ENCODE measurements at regions not wholly inside any gene's neighbourhood (a gene's known extent, or its start where the extent isn't known, plus 50 kb on each side); places are given as distances from the start of the nearest gene placed in this dataset.

GRCh38 chr15:23839893-23840474 is 152.9 kb upstream of the NDN start:
- H3K79me2 ChIP-seq (ENCODE audit: insufficient read depth, low read length) = no peaks in the 10 kb centered on the region
- no peaks in the 10 kb centered on the region for H3K36me3 ChIP-seq (ENCODE audit: insufficient read depth, low read length)
- DNase-seq (ENCODE audit: low read depth) = no peak
- FAIRE-seq = no peak
- H3K4me3 ChIP-seq (ENCODE audit: insufficient read depth, low read depth, low read length) = no peak overlapping the region
- H2AFZ ChIP-seq (ENCODE audit: low read depth, low read length) = no peak overlapping the region
- no peaks in the 10 kb centered on the region for H3K27me3 ChIP-seq (ENCODE audit: insufficient read depth, low read length)
- Mint-ChIP-seq H3K27me3 (ENCODE audit: low read depth, unreplicated experiment) (no peaks in the 10 kb centered on the region), H3K36me3 (ENCODE audit: low read depth, unreplicated experiment) (no peaks in the 10 kb centered on the region), H3K4me1 (ENCODE audit: low read depth, unreplicated experiment) (peaks cover 6% of the 10 kb centered on the region), H3K4me3 (ENCODE audit: unreplicated experiment) (no peak overlapping the region), H3K27ac (ENCODE audit: unreplicated experiment) (no peak overlapping the region), H3K9me3 (ENCODE audit: unreplicated experiment) (peaks cover 7% of the 10 kb centered on the region)
- H3K4me1 ChIP-seq (ENCODE audit: insufficient read depth, low read length) = no peaks in the 10 kb centered on the region
- H4K20me1 ChIP-seq (ENCODE audit: insufficient read depth, low read length) = no peaks in the 10 kb centered on the region
- H3K4me2 ChIP-seq (ENCODE audit: low read length) = no peak overlapping the region
- H3K9me3 ChIP-seq (ENCODE audit: insufficient read depth, low read depth, low read length) = no peaks in the 10 kb centered on the region
- H3K9ac ChIP-seq (ENCODE audit: low read length) = no peak overlapping the region
- no peak for TF ChIP-seq EZH2 (IDR thresholded peaks at IDR 0.05; ENCODE audit: insufficient read depth, low read length)
- TF ChIP-seq, protein P1, sequence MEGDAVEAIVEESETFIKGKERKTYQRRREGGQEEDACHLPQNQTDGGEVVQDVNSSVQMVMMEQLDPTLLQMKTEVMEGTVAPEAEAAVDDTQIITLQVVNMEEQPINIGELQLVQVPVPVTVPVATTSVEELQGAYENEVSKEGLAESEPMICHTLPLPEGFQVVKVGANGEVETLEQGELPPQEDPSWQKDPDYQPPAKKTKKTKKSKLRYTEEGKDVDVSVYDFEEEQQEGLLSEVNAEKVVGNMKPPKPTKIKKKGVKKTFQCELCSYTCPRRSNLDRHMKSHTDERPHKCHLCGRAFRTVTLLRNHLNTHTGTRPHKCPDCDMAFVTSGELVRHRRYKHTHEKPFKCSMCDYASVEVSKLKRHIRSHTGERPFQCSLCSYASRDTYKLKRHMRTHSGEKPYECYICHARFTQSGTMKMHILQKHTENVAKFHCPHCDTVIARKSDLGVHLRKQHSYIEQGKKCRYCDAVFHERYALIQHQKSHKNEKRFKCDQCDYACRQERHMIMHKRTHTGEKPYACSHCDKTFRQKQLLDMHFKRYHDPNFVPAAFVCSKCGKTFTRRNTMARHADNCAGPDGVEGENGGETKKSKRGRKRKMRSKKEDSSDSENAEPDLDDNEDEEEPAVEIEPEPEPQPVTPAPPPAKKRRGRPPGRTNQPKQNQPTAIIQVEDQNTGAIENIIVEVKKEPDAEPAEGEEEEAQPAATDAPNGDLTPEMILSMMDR (IDR thresholded peaks at IDR 0.05; ENCODE audit: insufficient read depth, low read depth, low read length) = no peak
- H3K27ac ChIP-seq (ENCODE audit: low read depth, low read length) = no peak overlapping the region

DNA sequence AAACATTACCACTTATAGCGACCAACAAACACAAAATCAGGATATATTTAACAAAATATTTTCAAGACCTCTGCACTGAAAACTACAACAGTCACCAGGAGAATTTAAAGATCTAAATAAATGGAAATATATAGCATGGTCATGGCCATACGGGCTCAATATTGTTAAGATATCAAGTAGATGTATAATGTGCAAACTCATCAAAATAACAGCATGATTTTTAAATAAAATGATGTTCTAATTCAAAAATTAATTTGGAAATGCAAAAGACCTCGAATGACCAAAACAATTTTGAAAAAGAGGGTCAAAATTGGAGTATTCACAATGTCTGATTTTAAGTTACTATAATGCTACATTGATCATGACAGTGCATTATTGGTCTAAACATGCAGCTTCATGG is 159.1 kb upstream of the NDN start:
- Mint-ChIP-seq H3K9me3 (ENCODE audit: unreplicated experiment) (peaks cover 2% of the 10 kb centered on the region), H3K36me3 (ENCODE audit: low read depth, unreplicated experiment) (no peaks in the 10 kb centered on the region), H3K27ac (ENCODE audit: unreplicated experiment) (no peak overlapping the region), H3K27me3 (ENCODE audit: low read depth, unreplicated experiment) (no peaks in the 10 kb centered on the region), H3K4me1 (ENCODE audit: low read depth, unreplicated experiment) (no peaks in the 10 kb centered on the region), H3K4me3 (ENCODE audit: unreplicated experiment) (no peak overlapping the region)
- Histone ChIP-seq H2AFZ (ENCODE audit: low read depth, low read length) (no peak overlapping the region), H3K36me3 (ENCODE audit: insufficient read depth, low read length) (no peaks in the 10 kb centered on the region), H3K9ac (ENCODE audit: low read length) (no peak overlapping the region), H3K27me3 (ENCODE audit: insufficient read depth, low read length) (no peaks in the 10 kb centered on the region), H3K9me3 (ENCODE audit: insufficient read depth, low read depth, low read length) (peaks cover 3% of the 10 kb centered on the region), H3K4me2 (ENCODE audit: low read length) (no peak overlapping the region), H3K4me1 (ENCODE audit: insufficient read depth, low read length) (no peaks in the 10 kb centered on the region), H3K79me2 (ENCODE audit: insufficient read depth, low read length) (no peaks in the 10 kb centered on the region), H3K27ac (ENCODE audit: low read depth, low read length) (no peak overlapping the region), H3K4me3 (ENCODE audit: insufficient read depth, low read depth, low read length) (no peak overlapping the region), H4K20me1 (ENCODE audit: insufficient read depth, low read length) (no peaks in the 10 kb centered on the region)
- no peak for TF ChIP-seq EZH2 (IDR thresholded peaks at IDR 0.05; ENCODE audit: insufficient read depth, low read length)
- TF ChIP-seq, protein P1 (IDR thresholded peaks at IDR 0.05; ENCODE audit: insufficient read depth, low read depth, low read length) = no peak
- FAIRE-seq = no peak
- no peak for DNase-seq (ENCODE audit: low read depth)

- Histone ChIP-seq H3K4me2 (ENCODE audit: low read length) (no peak overlapping the region), H3K9me3 (ENCODE audit: insufficient read depth, low read depth, low read length) (peaks cover 3% of the 10 kb centered on the region), H3K36me3 (ENCODE audit: insufficient read depth, low read length) (no peaks in the 10 kb centered on the region), H3K27me3 (ENCODE audit: insufficient read depth, low read length) (no peaks in the 10 kb centered on the region), H3K4me1 (ENCODE audit: insufficient read depth, low read length) (no peaks in the 10 kb centered on the region), H4K20me1 (ENCODE audit: insufficient read depth, low read length) (no peaks in the 10 kb centered on the region), H3K27ac (ENCODE audit: low read depth, low read length) (no peak overlapping the region), H2AFZ (ENCODE audit: low read depth, low read length) (no peak overlapping the region), H3K4me3 (ENCODE audit: insufficient read depth, low read depth, low read length) (no peak overlapping the region), H3K79me2 (ENCODE audit: insufficient read depth, low read length) (no peaks in the 10 kb centered on the region), H3K9ac (ENCODE audit: low read length) (no peak overlapping the region)
- TF ChIP-seq, protein P1 (IDR thresholded peaks at IDR 0.05; ENCODE audit: insufficient read depth, low read depth, low read length) = no peak
- TF ChIP-seq EZH2 (IDR thresholded peaks at IDR 0.05; ENCODE audit: insufficient read depth, low read length) = no peak
- no peak for DNase-seq (ENCODE audit: low read depth)
- Mint-ChIP-seq H3K27ac (ENCODE audit: unreplicated experiment) (no peak overlapping the region), H3K4me3 (ENCODE audit: unreplicated experiment) (no peak overlapping the region), H3K9me3 (ENCODE audit: unreplicated experiment) (peaks cover 2% of the 10 kb centered on the region), H3K36me3 (ENCODE audit: low read depth, unreplicated experiment) (no peaks in the 10 kb centered on the region), H3K4me1 (ENCODE audit: low read depth, unreplicated experiment) (peaks cover 7% of the 10 kb centered on the region), H3K27me3 (ENCODE audit: low read depth, unreplicated experiment) (no peaks in the 10 kb centered on the region)
- no peak for FAIRE-seq
Observed at GRCh38 chr15:23850666-23851065, 163.6 kb upstream of the NDN start.
